WTC11 (cell line): ENCODE measurements at regions not wholly inside any gene's neighbourhood (a gene's known extent, or its start where the extent isn't known, plus 50 kb on each side); places are given as distances from the start of the nearest gene placed in this dataset.

Experiments
- ATAC-seq: fragments of 200-7000 bp; cut with Tn5 transposase; 2 replicates; pipeline ENCODE4 v1.10.0; 2021; ENCODE audit warnings: mild to moderate bottlenecking, moderate library complexity
- CTCF ChIA-PET: fragments of 300-600 bp; sonication (Branson Sonifier 250); formaldehyde crosslinking; loops from one replicate; lab custom pipeline; 2021; ENCODE audit warnings: antibody characterized with exemption; lab: Charles Lee
- POLR2A ChIA-PET: fragments of 350-600 bp; sonication (Branson Sonifier 250); formaldehyde crosslinking; loops from one replicate; lab custom pipeline; 2021; ENCODE audit warnings: antibody characterized with exemption; lab: Charles Lee
- DNase-seq: peaks from one replicate; pipeline ENCODE4 v3.0.0; 2021; ENCODE audit warnings: low spot score
- H3K27ac Mint-ChIP-seq: 2 replicates; pipeline ENCODE4 v1.8.0; 2021; ENCODE audit warnings: mixed read lengths
- H3K27me3 Mint-ChIP-seq: 2 replicates; pipeline ENCODE4 v1.8.0; 2021; ENCODE audit warnings: low read depth, mild to moderate bottlenecking, moderate library complexity, mixed read lengths
- H3K36me3 Mint-ChIP-seq: 2 replicates; pipeline ENCODE4 v1.8.0; 2021; ENCODE audit warnings: mixed read lengths
- H3K4me1 Mint-ChIP-seq: 2 replicates; pipeline ENCODE4 v1.8.0; 2022; ENCODE audit warnings: mixed read lengths
- H3K4me3 Mint-ChIP-seq: 2 replicates; pipeline ENCODE4 v1.8.0; 2021; ENCODE audit warnings: mild to moderate bottlenecking, moderate library complexity, mixed read lengths
- H3K9me3 Mint-ChIP-seq: 2 replicates; pipeline ENCODE4 v1.8.0; 2021; ENCODE audit warnings: mixed read lengths
- ATF1 ChIP-seq: sonication (generic); formaldehyde crosslinking; IDR thresholded peaks from 2 replicates; pipeline ENCODE4 v1.8.1; 2023; ENCODE audit warnings: mild to moderate bottlenecking, moderate library complexity, missing genetic modification reagents
- ERG ChIP-seq: fragments of 250-450 bp; sonication (Bioruptor Pico); IDR thresholded peaks from 2 replicates; pipeline ENCODE4 v1.8.0; 2021; ENCODE audit warnings: mild to moderate bottlenecking
- FOXP1 ChIP-seq: sonication (generic); formaldehyde crosslinking; IDR thresholded peaks from 2 replicates; pipeline ENCODE4 v1.8.0; 2022; ENCODE audit warnings: missing genetic modification reagents, mild to moderate bottlenecking, moderate library complexity, borderline replicate concordance
- GTF2I ChIP-seq: fragments of 250-450 bp; sonication (Bioruptor Pico); conservative IDR thresholded peaks from 2 replicates; pipeline ENCODE4 v1.4.0; 2021; ENCODE audit warnings: mild to moderate bottlenecking
- IRF1 ChIP-seq: sonication (generic); formaldehyde crosslinking; IDR thresholded peaks from 2 replicates; pipeline ENCODE4 v1.8.0; 2023; ENCODE audit warnings: missing genetic modification reagents
- KAT7 ChIP-seq: sonication (generic); formaldehyde crosslinking; IDR thresholded peaks from 2 replicates; pipeline ENCODE4 v1.8.1; 2023; ENCODE audit warnings: missing genetic modification reagents, mild to moderate bottlenecking, borderline replicate concordance
- NR3C1 ChIP-seq: sonication (generic); formaldehyde crosslinking; conservative IDR thresholded peaks from 2 replicates; pipeline ENCODE4 v1.8.1; 2023; ENCODE audit warnings: low read depth, mild to moderate bottlenecking, missing genetic modification reagents
- PRDM15 ChIP-seq: sonication (generic); formaldehyde crosslinking; IDR thresholded peaks from 2 replicates; pipeline ENCODE4 v1.8.0; 2022; ENCODE audit warnings: missing genetic modification reagents
- USF1 ChIP-seq: sonication (generic); formaldehyde crosslinking; IDR thresholded peaks from 2 replicates; pipeline ENCODE4 v1.8.0; 2022; ENCODE audit warnings: mild to moderate bottlenecking, missing genetic modification reagents
- ZNF219 ChIP-seq: sonication (generic); formaldehyde crosslinking; IDR thresholded peaks from 2 replicates; pipeline ENCODE4 v1.8.0; 2023; ENCODE audit warnings: missing genetic modification reagents, mild to moderate bottlenecking, borderline replicate concordance
- ZNF317 ChIP-seq: sonication (generic); formaldehyde crosslinking; IDR thresholded peaks from 2 replicates; pipeline ENCODE4 v1.8.1; 2023; ENCODE audit warnings: low read depth, mild to moderate bottlenecking, moderate library complexity, missing genetic modification reagents, borderline replicate concordance
- ZNF416 ChIP-seq: fragments of 250-450 bp; sonication (Bioruptor Pico); IDR thresholded peaks from 2 replicates; pipeline ENCODE4 v1.9.0; 2021; ENCODE audit warnings: mild to moderate bottlenecking, inconsistent platforms
- ZNF532 ChIP-seq: fragments of 250-450 bp; sonication (Bioruptor Pico); IDR thresholded peaks from 2 replicates; pipeline ENCODE4 v1.9.0; 2021; ENCODE audit warnings: mild to moderate bottlenecking, borderline replicate concordance

GRCh38 chr5:135213466-135214239, 179.6 kb upstream of the PITX1 start:
- Mint-ChIP-seq H3K36me3 (no peaks in the 10 kb centered on the region), H3K9me3 (no peaks in the 10 kb centered on the region), H3K27ac (no peak overlapping the region)
- ChIA-PET POLR2A (no interaction called here), CTCF (interaction anchor here (0.6 to 1.3 kb wide), 4 partner anchors 107 to 365 kb away, joined by 3 to 6 read pairs (median 4); no protein-coding TSS in a partner anchor)
- no peak for DNase-seq
- TF ChIP-seq USF1 (CRISPR knock-in tag) = no peak
- TF ChIP-seq FOXP1 = 0 out of 2 replicates have a peak, but pooled peaks have one; percentile 11
- TF ChIP-seq, all 79 proteins: peak for 1
- Mint-ChIP-seq H3K4me1 (peaks cover 24% of the 10 kb centered on the region), H3K27me3 (peaks cover 39% of the 10 kb centered on the region), H3K4me3 (no peak overlapping the region)
- ATAC-seq = no peak

GRCh38 chr5:135213027-135213386, 179.0 kb upstream of the PITX1 start:
- H3K4me3 Mint-ChIP-seq = no peak overlapping the region
- ChIA-PET CTCF (interaction anchor here (0.6 to 1.4 kb wide), 6 partner anchors 24 to 366 kb away, joined by 3 to 6 read pairs (median 4); no protein-coding TSS in a partner anchor), POLR2A (no interaction called here)
- DNase-seq = no peak
- H3K36me3 Mint-ChIP-seq = no peaks in the 10 kb centered on the region
- peak; percentile 31; the same call in 1 of the 2 replicates for ATAC-seq
- peaks cover 29% of the 10 kb centered on the region for H3K4me1 Mint-ChIP-seq
- no peak overlapping the region for H3K27ac Mint-ChIP-seq
- H3K9me3 Mint-ChIP-seq = no peaks in the 10 kb centered on the region
- H3K27me3 Mint-ChIP-seq = peaks cover 39% of the 10 kb centered on the region
- TF ChIP-seq ZNF219 = no peak
- TF ChIP-seq KAT7 = no peak
- no peak for TF ChIP-seq ERG
- no peak for TF ChIP-seq ATF1 (CRISPR knock-in tag)
- no peak for TF ChIP-seq ZNF416 (CRISPR knock-in tag)
- TF ChIP-seq IRF1 (CRISPR knock-in tag) = no peak
- no peak for TF ChIP-seq ZNF317
- TF ChIP-seq ZNF532 = no peak
- TF ChIP-seq USF1 (CRISPR knock-in tag) = no peak
- no peak for TF ChIP-seq GTF2I
- no peak for TF ChIP-seq NR3C1 (CRISPR knock-in tag)
- no peak for TF ChIP-seq PRDM15 (CRISPR knock-in tag)
